HFFc6 (cell line): ENCODE measurements at regions not wholly inside any gene's neighbourhood (a gene's known extent, or its start where the extent isn't known, plus 50 kb on each side); places are given as distances from the start of the nearest gene placed in this dataset.

Source experiments
- DNase-seq: peaks from one replicate; pipeline ENCODE4 v3.0.0-alpha.2; 2018
- H3K27ac Mint-ChIP-seq: 2 replicates; pipeline ENCODE4 v1.8.0; 2020; ENCODE audit warnings: mild to moderate bottlenecking, mixed read lengths
- H3K27me3 Mint-ChIP-seq: 2 replicates; pipeline ENCODE4 v1.8.0; 2021; ENCODE audit warnings: mild to moderate bottlenecking, moderate library complexity, mixed read lengths; ENCODE audit not compliant: insufficient read depth
- H3K36me3 Mint-ChIP-seq: 2 replicates; pipeline ENCODE4 v1.8.0; 2021; ENCODE audit warnings: low read depth, mixed read lengths
- H3K4me1 Mint-ChIP-seq: 2 replicates; pipeline ENCODE4 v1.8.0; 2020; ENCODE audit warnings: low read depth, mixed read lengths
- H3K4me3 Mint-ChIP-seq: 2 replicates; pipeline ENCODE4 v1.8.0; 2020; ENCODE audit warnings: mild to moderate bottlenecking, moderate library complexity, mixed read lengths
- H3K9me3 Mint-ChIP-seq: 2 replicates; pipeline ENCODE4 v1.8.0; 2020; ENCODE audit warnings: mild to moderate bottlenecking, mixed read lengths
- CTCF ChIP-seq: fragments of 200-600 bp; sonication (generic); IDR thresholded peaks from 2 replicates; pipeline ENCODE4 v1.5.0; 2021; ENCODE audit warnings: antibody characterized with exemption, mild to moderate bottlenecking

- no peaks in the 10 kb centered on the region; the same call in 1 of the 2 replicates for H3K27me3 Mint-ChIP-seq
- H3K4me1 Mint-ChIP-seq, result peaks cover 10% of the 10 kb centered on the region
- no peaks in the 10 kb centered on the region for H3K36me3 Mint-ChIP-seq
- TF ChIP-seq CTCF, result no peak
- H3K9me3 Mint-ChIP-seq, result no peaks in the 10 kb centered on the region
- H3K27ac Mint-ChIP-seq, result no peak overlapping the region
- no peak for DNase-seq
- H3K4me3 Mint-ChIP-seq, result no peak overlapping the region
Measured at GRCh38 chr20:43863821-43864544, 50.7 kb upstream of the TOX2 start.

DNA sequence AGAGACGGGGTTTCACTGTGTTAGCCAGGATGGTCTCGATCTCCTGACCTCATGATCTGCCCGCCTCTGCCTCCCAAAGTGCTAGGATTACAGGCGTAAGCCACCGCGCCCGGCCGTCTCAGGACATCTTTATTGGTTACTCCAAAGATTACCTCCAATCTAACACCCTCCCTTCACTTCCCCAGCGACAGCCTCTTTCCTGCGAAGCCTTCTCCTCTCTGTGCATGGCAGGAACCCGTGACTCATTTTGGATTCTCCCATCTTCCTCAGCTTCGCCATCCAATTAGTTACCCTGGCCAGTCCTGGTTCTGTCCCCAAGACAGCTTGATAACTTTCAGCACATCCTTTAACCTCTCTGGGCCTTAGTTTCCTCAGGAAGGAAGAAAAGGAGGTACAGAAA is 51.3 kb upstream of the TOX2 start:
- Mint-ChIP-seq H3K27me3 (no peaks in the 10 kb centered on the region; the same call in 1 of the 2 replicates), H3K4me1 (peaks cover 10% of the 10 kb centered on the region), H3K9me3 (no peaks in the 10 kb centered on the region), H3K4me3 (no peak overlapping the region), H3K36me3 (no peaks in the 10 kb centered on the region), H3K27ac (no peak overlapping the region)
- TF ChIP-seq CTCF, result no peak
- DNase-seq, result no peak

GRCh38 chr20:43862438-43862837 is 52.2 kb upstream of the TOX2 start:
- no peak overlapping the region for H3K27ac Mint-ChIP-seq
- no peak for TF ChIP-seq CTCF
- H3K4me3 Mint-ChIP-seq, result no peak overlapping the region
- DNase-seq, result no peak
- H3K27me3 Mint-ChIP-seq, result no peaks in the 10 kb centered on the region; the same call in 1 of the 2 replicates
- H3K9me3 Mint-ChIP-seq, result no peaks in the 10 kb centered on the region
- peaks cover 10% of the 10 kb centered on the region for H3K4me1 Mint-ChIP-seq
- no peaks in the 10 kb centered on the region for H3K36me3 Mint-ChIP-seq

DNA sequence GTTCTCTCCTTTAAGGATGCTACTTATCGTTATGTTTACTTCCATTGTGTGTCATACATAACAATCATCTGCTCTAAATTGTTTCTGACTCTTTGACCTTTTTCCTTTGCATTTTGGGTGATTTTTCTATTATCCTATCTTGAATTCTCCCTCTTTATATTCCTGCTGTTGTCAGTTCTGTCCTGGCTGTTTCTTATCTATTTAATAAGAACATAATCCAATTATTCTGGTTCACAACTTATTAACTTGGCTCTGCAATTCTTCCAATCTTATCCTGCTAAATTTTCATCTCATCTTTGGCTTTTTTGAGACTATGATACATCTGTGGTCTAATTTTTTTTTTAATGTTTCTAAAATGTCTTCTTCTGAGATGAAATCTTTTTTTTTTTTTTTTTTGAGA is 54.7 kb upstream of the TOX2 start:
- H3K9me3 Mint-ChIP-seq, result no peaks in the 10 kb centered on the region

DNA sequence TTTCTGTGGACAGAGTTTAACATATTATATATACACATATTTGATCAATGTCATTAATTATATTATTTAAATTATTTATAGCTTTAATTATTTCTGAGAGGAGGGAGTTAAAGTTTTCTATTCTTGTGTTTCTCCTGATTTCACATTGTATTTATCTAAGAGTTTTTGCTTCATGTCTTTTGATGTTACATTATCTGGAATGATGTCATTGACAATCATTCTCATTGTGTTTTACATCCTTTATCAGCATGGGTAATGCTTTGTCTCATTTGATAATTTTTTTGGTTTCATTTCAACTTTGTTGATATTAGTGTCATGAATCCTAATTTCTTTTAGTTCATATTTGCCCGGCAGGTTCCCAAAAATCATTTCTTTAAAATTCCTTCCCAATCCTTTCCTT is 56.7 kb upstream of the TOX2 start:
- H3K9me3 Mint-ChIP-seq, result no peaks in the 10 kb centered on the region
- H3K4me1 Mint-ChIP-seq, result peaks cover 11% of the 10 kb centered on the region

More for the DNA sequence above, 54.7 kb upstream of the TOX2 start:
- TF ChIP-seq CTCF, result no peak
- no peak overlapping the region for H3K27ac Mint-ChIP-seq
- H3K4me3 Mint-ChIP-seq, result no peak overlapping the region
- H3K4me1 Mint-ChIP-seq, result peaks cover 10% of the 10 kb centered on the region
- no peaks in the 10 kb centered on the region for H3K36me3 Mint-ChIP-seq
- peaks cover 3% of the 10 kb centered on the region; the same call in 1 of the 2 replicates for H3K27me3 Mint-ChIP-seq
- DNase-seq, result no peak

More for the DNA sequence above, 56.7 kb upstream of the TOX2 start:
- no peak for TF ChIP-seq CTCF
- Mint-ChIP-seq H3K27ac (no peak overlapping the region), H3K4me3 (no peak overlapping the region), H3K27me3 (peaks cover 6% of the 10 kb centered on the region; the same call in 1 of the 2 replicates), H3K36me3 (no peaks in the 10 kb centered on the region)
- no peak for DNase-seq
